C4-2B (cell line): ENCODE measurements at regions not wholly inside any gene's neighbourhood (a gene's known extent, or its start where the extent isn't known, plus 50 kb on each side); places are given as distances from the start of the nearest gene placed in this dataset.

ENCODE experiments used
- CTCF ChIP-seq: fragments of 450-650 bp; conservative IDR thresholded peaks from 2 replicates; pipeline ENCODE4 v1.5.1; 2017; ENCODE audit warnings: mild to moderate bottlenecking
- ZFX ChIP-seq: fragments of 450-650 bp; IDR thresholded peaks from 2 replicates; pipeline ENCODE4 v1.6.1; 2017

GRCh38 chr16:6570530-6570929 lies 762.1 kb upstream of the RBFOX1 start:
- no peak for TF ChIP-seq CTCF
- no peak for TF ChIP-seq ZFX
